Stimulated activated CD8-positive, alpha-beta memory T cell treated with anti-CD3 and anti-CD28 coated beads, Interleukin-4, amount 100 ng/mL, for 24 hours (primary cell): ENCODE measurements at regions not wholly inside any gene's neighbourhood (a gene's known extent, or its start where the extent isn't known, plus 50 kb on each side); places are given as distances from the start of the nearest gene placed in this dataset.

Source experiments
- DNase-seq: peaks from one replicate; pipeline ENCODE4 v3.0.0-alpha.2; 2020; ENCODE audit warnings: low read depth

GRCh38 chr6:45741437-45742171, 274.1 kb downstream of the CLIC5 start:
- DNase-seq = no peak

GRCh38 chr6:45739058-45739457, 276.6 kb downstream of the CLIC5 start:
- no peak for DNase-seq

GRCh38 chr6:45738057-45738455, 277.6 kb downstream of the CLIC5 start:
- DNase-seq = no peak

- DNase-seq = no peak
Observed at GRCh38 chr6:45737331-45738056, 278.2 kb downstream of the CLIC5 start.

GRCh38 chr6:45736134-45736533, 279.5 kb downstream of the CLIC5 start:
- no peak for DNase-seq

- DNase-seq = no peak
Observed at GRCh38 chr6:45732731-45733130, 282.9 kb downstream of the CLIC5 start.

GRCh38 chr6:45730232-45730631, 285.4 kb downstream of the CLIC5 start:
- DNase-seq = no peak

- DNase-seq = no peak
Observed at GRCh38 chr6:45728674-45729073, 287.0 kb downstream of the CLIC5 start.

GRCh38 chr6:45727819-45728449, 287.7 kb downstream of the CLIC5 start:
- no peak for DNase-seq

GRCh38 chr6:45727228-45727627, 288.4 kb downstream of the CLIC5 start:
- DNase-seq = no peak

GRCh38 chr6:45726444-45726843, 289.2 kb downstream of the CLIC5 start:
- DNase-seq = no peak

- no peak for DNase-seq
Observed at GRCh38 chr6:45724511-45724910, 291.1 kb downstream of the CLIC5 start.

GRCh38 chr6:45724027-45724426, 291.6 kb downstream of the CLIC5 start:
- no peak for DNase-seq

GRCh38 chr6:45722876-45723275, 292.8 kb downstream of the CLIC5 start:
- no peak for DNase-seq

GRCh38 chr6:45721665-45722064, 294.0 kb downstream of the CLIC5 start:
- DNase-seq = no peak

- no peak for DNase-seq
Observed at GRCh38 chr6:45718871-45719270, 296.8 kb downstream of the CLIC5 start.

- DNase-seq = no peak
Observed at GRCh38 chr6:45718131-45718530, 297.5 kb downstream of the CLIC5 start.

- no peak for DNase-seq
Observed at GRCh38 chr6:45717715-45718114, 297.9 kb downstream of the CLIC5 start.

- DNase-seq = no peak
Observed at GRCh38 chr6:45717027-45717426, 298.6 kb downstream of the CLIC5 start.

- no peak for DNase-seq
Observed at GRCh38 chr6:45715508-45715803, 300.2 kb downstream of the CLIC5 start.

GRCh38 chr6:45714741-45715507, 300.7 kb downstream of the CLIC5 start:
- no peak for DNase-seq

- DNase-seq = no peak
Observed at GRCh38 chr6:45714006-45714730, 301.5 kb downstream of the CLIC5 start.
